OCI-LY3 (cell line): ENCODE measurements at regions not wholly inside any gene's neighbourhood (a gene's known extent, or its start where the extent isn't known, plus 50 kb on each side); places are given as distances from the start of the nearest gene placed in this dataset.
"Not testable (repeated sequence)": the region's sequence is repeated elsewhere in the genome, so short reads cannot be mapped to it uniquely, and the experiment has no call there.

Experiments
- CTCF ChIP-seq: fragments of 200-600, 300-600 bp; sonication (generic); IDR thresholded peaks from 2 replicates; pipeline ENCODE4 v1.5.1; 2014; ENCODE audit warnings: antibody characterized with exemption, low read length, low read depth
- EZH2phosphoT487 ChIP-seq: fragments of 200-600 bp; shearing (Covaris generic); IDR thresholded peaks from 2 replicates; pipeline ENCODE4 v1.6.1; 2018; ENCODE audit warnings: antibody characterized with exemption, mixed run types, low read depth

DNA sequence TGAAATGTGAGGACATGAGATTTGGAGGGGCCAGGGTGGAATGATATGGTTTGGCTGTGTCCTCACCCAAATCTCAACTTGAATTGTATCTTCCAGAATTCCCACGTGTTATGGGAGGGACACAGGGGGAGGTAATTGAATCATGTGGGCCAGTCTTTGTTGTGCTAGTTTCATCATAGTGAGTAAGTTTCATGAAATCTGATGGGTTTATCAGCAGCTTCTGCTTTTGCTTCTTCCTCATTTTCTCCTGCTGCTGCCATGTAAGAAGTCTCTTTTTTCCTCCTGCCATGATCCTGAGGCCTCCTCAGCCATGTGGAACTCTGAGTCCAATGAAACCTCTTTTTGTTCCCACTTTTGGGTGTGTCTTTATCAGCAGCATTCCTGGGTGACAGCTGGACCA lies 104.3 kb upstream of the UNC5B start:
- not testable (repeated sequence) for TF ChIP-seq CTCF, EZH2phosphoT487
